ENCODE measurements at regions not wholly inside any gene's neighbourhood (a gene's known extent, or its start where the extent isn't known, plus 50 kb on each side); places are given as distances from the start of the nearest gene placed in this dataset.

DNA sequence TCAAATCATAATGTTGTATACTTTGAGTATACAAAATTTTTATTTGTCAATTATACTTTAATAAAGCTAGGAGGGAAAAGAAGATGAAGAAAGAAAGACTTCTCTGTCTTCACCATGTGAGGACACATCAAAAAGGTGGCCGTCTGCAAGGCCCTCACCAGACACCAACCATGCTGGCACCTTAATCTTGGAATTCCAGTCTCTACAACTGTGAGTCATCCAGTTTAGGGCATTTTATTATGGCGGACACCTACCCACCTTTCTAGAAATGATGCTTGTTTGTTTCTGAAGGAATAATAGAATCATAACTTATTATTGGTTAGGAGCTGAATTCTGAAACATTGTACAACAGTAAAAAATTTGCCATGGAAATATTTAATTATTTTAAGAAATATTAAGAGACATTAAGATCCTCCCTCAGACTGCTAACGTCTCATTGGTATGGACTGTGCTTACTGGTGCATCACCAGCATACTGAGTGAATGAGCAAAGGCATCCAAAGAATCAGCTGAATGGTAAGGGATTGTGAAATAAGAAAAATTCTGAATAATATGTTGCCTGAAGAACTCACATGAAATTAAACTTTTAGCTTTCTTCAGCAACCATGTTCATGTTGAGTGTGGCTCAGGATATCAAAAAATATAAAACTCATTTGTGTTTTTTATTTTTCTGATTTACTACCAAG lies 536.6 kb downstream of the HTR7 start:
- DNase-seq (ENCODE audit: low read depth in 2 of 2), result no peak

DNA sequence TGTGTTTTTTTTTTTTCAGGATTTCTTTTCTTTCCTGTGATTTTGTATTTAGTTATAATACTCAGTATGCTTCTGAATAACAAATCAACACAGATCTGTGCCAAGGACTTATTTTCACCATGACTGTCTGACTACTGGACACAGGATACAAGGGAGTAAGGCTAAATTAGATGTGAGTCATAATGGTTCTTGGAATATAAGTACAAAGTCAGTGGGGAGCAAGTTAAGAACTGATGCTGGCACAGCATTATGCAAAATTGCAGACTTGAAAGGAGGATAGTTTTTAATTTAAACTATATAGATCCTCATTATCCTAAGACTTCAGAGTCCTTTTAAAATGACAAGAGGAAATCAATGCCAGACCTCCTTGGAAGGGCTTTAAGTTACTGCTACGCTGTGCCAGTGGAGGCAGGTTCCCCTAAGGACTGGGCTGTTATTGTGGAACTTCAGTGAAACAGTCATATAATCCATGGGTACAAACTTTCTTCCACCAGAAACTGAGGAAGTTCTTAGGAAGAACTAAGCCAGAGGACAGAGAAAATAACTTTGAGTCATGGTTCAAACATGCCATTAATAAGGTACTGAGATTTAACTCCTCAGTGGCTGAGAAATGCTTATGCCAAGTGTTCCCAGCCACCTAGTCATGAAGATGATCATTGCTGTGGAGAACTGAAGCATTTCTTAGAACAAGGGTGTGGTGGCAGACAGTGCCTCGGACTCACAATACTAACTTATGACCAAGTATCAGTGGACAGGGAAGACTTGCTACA lies 531.2 kb downstream of the HTR7 start:
- DNase-seq (ENCODE audit: low read depth in 2 of 2), result no peak

DNA sequence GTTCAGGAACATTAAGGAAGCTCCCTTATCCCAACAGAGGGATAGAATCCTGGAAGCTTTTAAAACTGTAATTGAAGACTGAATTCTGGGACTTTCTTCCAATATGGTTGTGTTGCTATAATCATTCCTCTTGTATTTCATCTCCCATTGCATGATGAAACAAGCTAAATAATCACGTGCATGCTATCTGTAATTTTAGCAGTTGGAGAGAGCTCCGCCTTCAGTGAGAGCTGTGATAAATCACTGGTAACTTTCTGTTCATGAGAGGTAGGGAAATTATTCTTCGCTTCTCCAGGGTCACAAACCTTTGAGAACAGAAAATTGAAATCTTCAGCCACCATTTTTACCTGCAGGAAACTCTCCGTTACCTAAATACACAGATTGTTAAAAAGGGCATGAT lies 530.2 kb downstream of the HTR7 start:
- no peak for DNase-seq (ENCODE audit: low read depth in 2 of 2)

DNA sequence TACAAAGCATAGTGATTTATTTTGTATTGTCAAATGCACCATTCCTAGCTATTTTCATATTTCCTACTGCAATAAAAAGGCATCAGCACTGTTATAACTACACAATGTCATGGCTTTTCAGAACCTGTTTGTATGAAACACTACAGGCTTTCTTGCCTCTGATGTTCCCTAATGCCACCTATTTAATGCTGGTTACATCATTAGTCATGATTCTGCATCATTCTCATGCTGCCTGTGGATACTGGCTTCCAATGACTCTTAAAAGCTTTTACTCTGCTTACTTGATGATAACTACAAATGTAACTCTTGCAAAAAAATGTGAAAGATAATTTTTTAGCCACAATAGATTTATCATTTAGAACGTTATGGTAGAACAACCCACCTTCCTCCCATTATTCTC lies 529.4 kb downstream of the HTR7 start:
- DNase-seq (ENCODE audit: low read depth in 2 of 2), result no peak

DNA sequence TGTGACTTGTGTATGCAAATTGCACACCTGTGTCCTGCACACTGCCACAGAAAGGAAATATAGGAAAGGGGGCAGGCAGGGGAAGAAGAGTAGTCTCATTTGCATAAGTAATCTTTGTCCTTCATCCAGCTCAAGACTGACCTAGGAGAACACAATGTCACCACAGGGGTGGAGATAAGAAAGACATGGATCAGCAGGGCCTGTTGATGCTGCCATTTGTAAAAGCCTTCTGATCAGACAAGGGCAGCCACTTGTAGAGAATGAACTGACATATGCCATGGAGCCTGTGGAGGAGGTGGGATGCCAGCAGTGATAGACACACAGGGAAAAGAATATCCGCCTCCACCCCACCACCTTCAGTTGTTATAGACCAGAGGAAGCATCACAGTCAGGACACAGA lies 528.9 kb downstream of the HTR7 start:
- DNase-seq (ENCODE audit: low read depth in 2 of 2), result no peak

DNA sequence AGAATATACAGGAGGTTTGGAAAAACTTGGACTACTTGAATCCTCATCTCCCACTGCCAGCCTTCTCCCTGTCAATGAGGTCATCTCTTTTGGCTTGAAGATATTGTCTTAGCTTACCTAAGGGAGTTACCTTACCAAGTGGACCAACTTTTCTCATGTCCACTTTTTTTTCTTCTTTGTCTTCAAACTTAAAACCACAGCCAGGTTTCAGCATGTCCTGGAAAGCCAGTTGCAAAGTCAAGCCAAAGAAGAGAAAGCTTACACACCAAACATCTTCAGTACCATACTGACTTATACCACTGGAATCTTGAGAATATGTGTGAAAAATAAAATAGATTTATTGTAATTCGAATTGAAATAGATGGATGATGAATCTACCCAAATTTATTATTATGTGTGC lies 520.5 kb downstream of the HTR7 start:
- no peak for DNase-seq (ENCODE audit: low read depth in 2 of 2)

DNA sequence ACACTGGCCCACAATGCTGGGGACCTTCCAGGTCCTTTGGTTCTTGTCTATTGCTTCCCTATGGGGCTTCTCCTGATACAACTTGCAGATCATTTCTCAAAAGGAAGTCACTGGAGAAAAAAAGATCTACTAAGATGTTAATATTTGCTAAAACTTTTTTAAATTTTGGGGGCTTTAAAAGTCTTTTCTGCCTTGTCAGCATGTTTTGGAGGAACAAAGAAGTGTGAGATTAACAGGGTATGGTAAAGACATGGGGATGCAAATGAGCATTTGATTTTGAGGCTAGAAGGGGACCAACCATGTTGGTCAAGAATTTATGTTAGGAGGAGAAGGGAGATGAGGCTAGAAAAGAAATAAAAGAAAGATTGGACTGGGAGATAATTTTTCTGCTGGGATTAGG lies 515.4 kb downstream of the HTR7 start:
- DNase-seq (ENCODE audit: low read depth in 2 of 2), result no peak

DNA sequence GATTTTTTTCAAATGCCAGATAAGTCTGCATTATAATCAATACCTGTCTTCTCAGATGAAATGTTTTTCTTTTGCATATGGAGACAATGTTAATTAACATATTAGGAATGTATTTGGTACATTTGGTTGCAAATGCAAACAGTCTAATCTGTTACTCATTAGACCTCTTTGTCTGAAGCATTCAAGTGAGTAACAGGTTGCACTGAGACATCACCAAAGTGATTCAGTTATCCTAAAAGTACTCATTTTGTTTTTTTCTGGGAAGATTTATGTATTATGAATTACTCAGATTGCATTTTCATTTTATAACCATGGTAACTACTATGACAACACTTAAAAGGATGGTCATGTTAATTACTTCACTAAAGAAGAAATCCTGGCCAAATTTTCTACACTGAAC lies 513.6 kb downstream of the HTR7 start:
- no peak for DNase-seq (ENCODE audit: low read depth in 2 of 2)

DNA sequence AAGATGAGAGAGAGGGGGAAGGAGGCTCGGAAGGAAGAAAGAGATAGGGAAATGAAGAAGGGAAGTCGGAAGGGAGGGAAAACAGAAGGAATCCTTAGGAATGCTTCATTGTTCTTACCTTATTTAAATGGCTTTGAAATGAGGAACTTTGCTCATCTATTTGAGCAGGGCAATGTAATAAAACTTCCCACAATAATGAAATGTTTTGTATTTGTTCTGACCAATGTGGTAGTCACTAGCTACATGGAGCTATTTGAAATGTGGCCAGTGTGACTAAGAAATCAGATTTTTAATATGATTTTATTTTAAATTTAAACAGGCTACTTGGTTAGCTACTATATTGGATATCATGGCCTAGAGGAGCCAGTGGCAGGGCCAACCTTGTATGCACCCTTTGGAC lies 510.6 kb downstream of the HTR7 start:
- no peak for DNase-seq (ENCODE audit: low read depth in 2 of 2)

DNA sequence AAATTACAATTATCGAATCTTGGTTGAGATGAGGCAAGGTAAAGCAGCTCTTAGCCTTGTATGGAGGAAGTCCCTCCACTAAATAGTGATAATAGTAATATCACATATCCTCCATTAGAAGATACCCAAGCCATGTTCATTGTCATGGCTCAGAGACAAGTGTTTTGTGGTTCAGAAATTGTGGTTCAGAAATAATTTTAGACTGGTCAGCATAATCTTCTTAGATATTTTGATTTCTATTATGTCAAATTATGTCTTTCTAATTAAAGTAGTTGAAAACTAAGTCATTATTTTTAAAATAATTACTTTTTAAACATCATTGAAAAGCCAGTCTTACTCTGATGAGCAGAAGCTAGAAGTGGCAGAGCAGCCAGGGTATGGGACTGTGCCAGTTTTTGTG lies 507.7 kb downstream of the HTR7 start:
- DNase-seq (ENCODE audit: low read depth in 2 of 2), result no peak

DNA sequence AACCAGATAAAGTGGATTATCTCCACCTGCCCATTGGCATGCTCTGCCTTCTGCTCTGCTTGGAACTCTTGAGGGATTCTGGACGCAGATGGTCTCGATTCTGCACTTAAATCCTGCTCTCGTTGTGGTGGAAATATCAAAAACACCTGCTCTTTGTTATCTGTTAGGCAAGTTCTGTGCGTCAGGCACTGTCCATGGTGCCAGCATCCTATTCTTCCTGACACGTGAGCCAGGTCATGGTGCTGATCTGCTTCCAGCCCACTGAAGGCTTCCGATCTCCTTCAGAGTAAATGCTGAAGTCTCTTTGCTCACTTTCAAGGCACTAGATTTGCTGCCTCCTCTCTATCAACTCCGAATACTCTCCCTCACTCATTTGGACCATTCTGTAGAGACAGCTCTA lies 505.6 kb downstream of the HTR7 start:
- no peak for DNase-seq (ENCODE audit: low read depth in 2 of 2)

DNA sequence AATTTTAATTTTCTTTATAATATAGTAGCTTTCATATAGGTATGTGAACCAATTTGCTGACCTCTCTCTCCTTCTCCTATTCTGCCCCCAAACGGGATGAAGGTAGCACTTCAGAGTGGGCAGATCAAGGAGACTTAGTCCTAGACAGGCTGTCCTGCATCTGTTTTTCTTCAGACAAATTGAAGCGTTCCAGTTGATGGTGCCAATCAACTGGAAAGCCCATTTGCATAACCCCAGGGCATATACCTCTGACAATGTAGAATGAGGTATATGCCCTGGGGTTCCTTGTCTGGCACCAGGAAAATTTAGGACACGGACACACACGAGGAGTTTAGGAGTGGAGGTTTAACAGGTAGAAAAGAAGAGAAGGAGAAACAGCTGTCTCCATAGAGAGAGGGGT lies 502.9 kb downstream of the HTR7 start:
- no peak for DNase-seq (ENCODE audit: low read depth in 2 of 2)

DNA sequence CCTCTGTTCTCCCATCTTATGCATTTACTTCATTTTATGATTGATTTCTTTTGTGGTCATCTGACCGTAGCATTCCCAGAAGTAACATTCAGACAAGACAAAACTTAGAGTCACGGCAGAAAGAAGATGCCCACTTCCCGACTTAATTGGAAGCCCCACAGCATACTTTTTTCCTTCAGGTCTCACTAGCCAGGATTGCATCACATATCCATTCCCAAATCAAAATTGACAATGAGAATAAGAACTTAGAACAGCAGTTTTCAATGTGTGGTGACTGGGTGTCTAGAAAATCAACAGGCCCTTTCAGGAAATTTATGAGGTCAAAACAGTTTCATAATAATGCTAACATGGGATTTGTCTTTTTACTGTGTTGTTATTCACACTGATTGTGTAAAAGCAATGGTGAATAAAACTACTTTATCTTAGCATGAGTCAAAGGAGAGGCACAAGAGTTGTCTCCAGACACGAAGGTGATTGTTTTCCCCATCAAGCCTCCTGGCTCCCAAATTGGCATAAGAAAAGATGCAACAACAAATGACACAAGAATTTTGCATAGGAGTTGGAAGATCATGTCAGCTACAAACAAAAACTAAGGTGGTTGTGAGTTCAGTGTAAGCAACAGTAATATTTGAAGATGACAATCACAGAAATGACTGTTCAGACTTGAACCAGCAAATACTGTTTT lies 493.9 kb downstream of the HTR7 start:
- no peak for DNase-seq (ENCODE audit: low read depth in 2 of 2)

DNA sequence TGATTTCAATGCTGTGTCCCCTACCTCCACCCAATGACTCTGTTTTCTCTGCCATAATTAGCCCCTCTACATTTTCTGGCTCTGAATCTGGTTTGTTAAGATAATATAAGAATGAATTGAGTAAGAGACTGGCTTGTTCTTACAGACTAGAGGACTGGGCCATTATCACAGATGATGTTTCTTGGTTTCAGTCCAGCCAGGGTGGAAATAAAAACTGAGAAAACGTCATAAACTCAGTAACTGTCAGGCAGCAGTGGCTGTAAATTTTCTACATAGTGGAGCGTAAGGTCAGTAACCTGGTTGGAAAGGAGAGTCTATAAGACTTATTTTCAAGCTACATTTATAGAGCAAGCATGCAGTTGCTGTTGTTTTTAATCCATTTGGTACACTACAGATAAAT lies 485.4 kb downstream of the HTR7 start:
- DNase-seq (ENCODE audit: low read depth in 2 of 2), result no peak

DNA sequence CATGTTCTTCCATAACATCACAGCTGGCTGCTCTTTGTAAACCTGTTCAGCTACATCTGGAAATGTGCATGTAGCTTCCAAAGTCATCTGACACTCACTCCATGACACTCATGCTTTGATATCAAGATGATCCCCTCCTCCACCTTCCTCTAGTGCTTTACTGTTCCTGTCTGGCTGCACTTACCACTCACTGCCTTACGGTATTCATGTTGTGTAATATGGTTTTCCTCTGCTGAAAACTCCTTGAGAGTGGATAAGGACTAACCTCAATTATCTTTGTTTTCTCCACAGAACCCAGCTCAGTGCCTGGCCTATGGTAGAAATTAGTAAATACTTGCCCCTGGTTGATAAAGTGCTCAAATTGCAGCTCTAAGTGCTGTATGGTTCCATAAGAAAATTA lies 483.9 kb downstream of the HTR7 start:
- DNase-seq (ENCODE audit: low read depth in 2 of 2), result no peak

DNA sequence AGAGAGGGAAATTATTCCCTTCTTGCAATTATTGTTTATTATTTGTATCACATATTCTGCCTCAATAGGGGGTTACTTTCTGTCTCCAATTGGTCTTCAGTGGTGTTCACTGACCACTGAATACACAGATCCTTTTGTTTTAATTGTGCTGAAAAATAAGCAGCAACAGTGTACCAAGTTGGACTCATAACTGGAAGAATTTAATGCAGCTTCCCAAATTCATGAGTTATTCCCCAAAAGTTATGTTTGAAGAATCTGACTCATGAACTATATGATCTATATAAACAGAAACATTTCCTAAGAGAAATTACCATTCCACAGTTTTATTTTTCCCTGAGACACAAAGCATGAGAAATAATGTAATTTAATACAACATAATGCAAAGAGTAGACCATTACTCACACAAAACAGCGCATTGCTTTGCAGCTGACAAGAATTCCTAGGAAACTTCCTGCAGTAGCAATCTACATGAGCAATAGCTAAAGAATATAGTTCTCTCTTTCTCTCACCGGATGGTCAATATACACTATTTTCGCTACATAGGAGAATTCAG lies 479.2 kb downstream of the HTR7 start:
- DNase-seq (ENCODE audit: low read depth in 2 of 2), result no peak

DNA sequence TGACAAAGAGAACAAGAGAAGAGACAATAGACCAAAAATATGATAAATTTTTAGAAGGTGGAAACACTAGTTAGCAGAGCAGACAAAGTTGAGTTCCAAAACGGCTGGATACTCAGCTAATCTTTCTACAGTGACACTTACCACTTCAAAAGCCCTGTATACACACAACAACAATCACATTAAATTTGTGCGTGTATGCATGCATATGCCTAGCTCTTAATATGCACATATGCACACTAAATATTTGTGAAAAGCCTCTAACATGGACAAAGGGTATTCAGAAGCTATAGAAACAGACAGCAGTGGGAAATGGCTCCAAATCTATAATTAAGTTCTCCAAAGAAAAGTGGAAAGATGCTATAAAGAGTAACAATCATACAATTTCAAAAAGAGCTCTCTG lies 476.4 kb downstream of the HTR7 start:
- no peak for DNase-seq (ENCODE audit: low read depth in 2 of 2)

DNA sequence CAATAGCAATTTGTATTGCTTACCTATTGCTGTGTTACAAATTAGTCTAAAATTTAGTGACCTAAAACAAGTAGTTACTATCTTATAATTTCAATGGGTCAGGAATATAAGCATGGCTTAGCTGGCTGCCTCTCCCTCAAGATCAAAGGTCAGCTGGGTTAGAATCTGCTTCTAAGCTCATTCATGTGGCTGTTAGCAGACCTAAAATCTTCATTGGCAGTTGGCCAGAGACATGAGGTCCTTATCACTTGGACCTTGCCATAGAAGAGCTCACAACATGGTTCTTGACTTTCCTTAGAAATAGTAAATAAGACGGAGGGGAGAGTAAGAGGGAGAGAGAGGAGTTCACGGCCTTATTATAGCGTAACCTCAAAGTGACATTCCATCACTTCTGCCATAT lies 468.0 kb downstream of the HTR7 start:
- DNase-seq (ENCODE audit: low read depth in 2 of 2), result no peak

DNA sequence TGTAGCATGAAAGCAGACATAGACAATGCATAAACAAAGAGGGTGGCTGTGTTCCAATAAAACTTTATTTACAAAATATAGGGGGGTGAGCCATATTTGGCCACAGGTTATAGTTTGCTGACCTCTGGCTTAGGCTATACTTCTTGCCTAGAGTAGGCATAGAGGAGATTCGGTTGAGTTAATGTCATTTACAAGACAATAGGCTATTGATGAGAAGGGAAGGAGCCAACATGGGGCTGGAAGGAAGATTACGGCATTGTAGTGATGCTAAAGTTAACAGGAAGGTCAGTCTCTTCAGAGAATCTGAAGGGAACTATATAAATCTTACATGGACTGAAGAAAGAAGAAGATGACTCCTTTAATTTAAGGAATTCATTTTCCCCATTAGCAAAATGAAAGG lies 463.5 kb downstream of the HTR7 start:
- no peak for DNase-seq (ENCODE audit: low read depth in 2 of 2)

DNA sequence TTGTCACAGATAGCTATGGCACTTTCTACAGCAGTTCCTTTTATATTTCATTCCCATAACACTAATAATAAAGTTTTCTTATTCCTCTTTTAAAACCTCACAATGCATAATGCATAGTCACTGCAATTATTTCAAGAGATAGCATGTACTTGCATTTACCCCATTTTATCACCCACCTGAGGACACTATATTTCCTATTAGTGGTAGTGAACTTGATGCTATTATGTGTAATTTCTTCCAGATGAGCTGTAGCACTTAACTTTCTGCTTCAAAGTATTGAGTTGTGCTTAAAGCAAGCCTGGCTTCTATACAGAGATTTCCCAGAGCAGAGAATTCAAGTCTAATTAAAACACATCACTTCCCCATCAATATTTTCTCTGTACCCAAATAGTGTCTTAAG lies 461.1 kb downstream of the HTR7 start:
- DNase-seq (ENCODE audit: low read depth in 2 of 2), result no peak

DNA sequence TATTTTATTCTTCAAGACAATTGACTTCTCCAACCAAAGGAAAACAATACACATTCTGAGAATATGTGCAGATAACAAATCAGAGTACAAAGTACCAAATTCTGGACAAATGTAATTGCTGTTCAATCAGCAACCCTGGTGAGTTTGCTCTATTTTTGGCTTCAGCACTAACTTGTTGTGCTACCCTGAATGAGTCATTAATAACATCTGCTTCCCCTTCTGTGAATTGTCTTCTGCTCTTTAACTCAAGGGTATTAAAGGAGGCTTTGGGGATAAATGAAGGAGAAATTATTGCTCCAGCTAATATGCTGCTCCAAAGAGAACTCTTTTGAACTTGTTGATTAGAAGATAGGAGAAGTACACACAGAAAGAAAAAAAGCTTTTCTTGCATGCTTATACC lies 459.3 kb downstream of the HTR7 start:
- no peak for DNase-seq (ENCODE audit: low read depth in 2 of 2)

DNA sequence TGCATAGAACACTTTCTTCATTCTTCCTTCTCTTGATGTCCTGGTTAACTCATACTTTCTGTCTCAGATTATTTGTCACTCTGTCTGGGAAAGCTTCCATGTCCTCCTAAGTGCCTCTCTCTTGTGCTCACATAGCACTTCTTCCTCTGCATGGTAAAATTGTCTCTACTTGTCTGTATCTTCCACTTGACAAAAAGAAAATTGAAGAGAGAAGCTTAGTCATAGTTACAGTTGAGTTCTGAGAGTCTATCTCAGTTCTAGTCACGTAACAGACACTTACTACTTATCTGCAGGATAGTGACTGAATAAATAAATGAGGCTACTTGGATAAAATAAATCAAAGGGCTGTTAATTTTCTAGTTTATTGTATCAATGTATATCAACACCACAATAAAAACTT lies 458.1 kb downstream of the HTR7 start:
- DNase-seq (ENCODE audit: low read depth in 2 of 2), result no peak

Data from stimulated activated CD8-positive, alpha-beta memory T cell treated with anti-CD3 and anti-CD28 coated beads, Interleukin-15, amount 100 ng/mL, for 48 hours (primary cell).